ENCODE measurements at regions not wholly inside any gene's neighbourhood (a gene's known extent, or its start where the extent isn't known, plus 50 kb on each side); places are given as distances from the start of the nearest gene placed in this dataset.

- DNase-seq = no peak
Observed at GRCh38 chr5:35359859-35360258, 129.6 kb upstream of the PRLR start.

GRCh38 chr5:35357973-35358372 is 127.7 kb upstream of the PRLR start:
- DNase-seq = no peak

- DNase-seq = no peak
Observed at GRCh38 chr5:35356725-35357124, 126.4 kb upstream of the PRLR start.

GRCh38 chr5:35354751-35355150 is 124.5 kb upstream of the PRLR start:
- no peak for DNase-seq

GRCh38 chr5:35345222-35345621 is 114.9 kb upstream of the PRLR start:
- no peak for DNase-seq

GRCh38 chr5:35342664-35343063 is 112.4 kb upstream of the PRLR start:
- no peak for DNase-seq

- no peak for DNase-seq
Observed at GRCh38 chr5:35341189-35341588, 110.9 kb upstream of the PRLR start.

- no peak for DNase-seq
Observed at GRCh38 chr5:35339616-35340100, 109.4 kb upstream of the PRLR start.

GRCh38 chr5:35339006-35339405 is 108.7 kb upstream of the PRLR start:
- DNase-seq = no peak

GRCh38 chr5:35338157-35338453 is 107.8 kb upstream of the PRLR start:
- DNase-seq = no peak

- no peak for DNase-seq
Observed at GRCh38 chr5:35337340-35338156, 107.3 kb upstream of the PRLR start.

GRCh38 chr5:35336230-35336629 is 105.9 kb upstream of the PRLR start:
- no peak for DNase-seq

- DNase-seq = no peak
Observed at GRCh38 chr5:35335752-35336151, 105.5 kb upstream of the PRLR start.

- no peak for DNase-seq
Observed at GRCh38 chr5:35333366-35333765, 103.1 kb upstream of the PRLR start.

- DNase-seq = no peak
Observed at GRCh38 chr5:35331956-35332950, 102.0 kb upstream of the PRLR start.

- DNase-seq = no peak
Observed at GRCh38 chr5:35325836-35326235, 95.5 kb upstream of the PRLR start.

- DNase-seq = no peak
Observed at GRCh38 chr5:35324679-35325078, 94.4 kb upstream of the PRLR start.

GRCh38 chr5:35324201-35324600 is 93.9 kb upstream of the PRLR start:
- no peak for DNase-seq

- no peak for DNase-seq
Observed at GRCh38 chr5:35320029-35320428, 89.7 kb upstream of the PRLR start.

- DNase-seq = no peak
Observed at GRCh38 chr5:35319333-35320002, 89.2 kb upstream of the PRLR start.

- DNase-seq = no peak
Observed at GRCh38 chr5:35317586-35317985, 87.3 kb upstream of the PRLR start.

GRCh38 chr5:35316611-35317274 is 86.5 kb upstream of the PRLR start:
- DNase-seq = no peak

GRCh38 chr5:35313291-35313690 is 83.0 kb upstream of the PRLR start:
- no peak for DNase-seq

Measured in SHP77 treated with DMSO at 0.1 percent for 48 hours (cell line).